IMR-90 (cell line): ENCODE measurements at regions not wholly inside any gene's neighbourhood (a gene's known extent, or its start where the extent isn't known, plus 50 kb on each side); places are given as distances from the start of the nearest gene placed in this dataset.

Source experiments
- ATAC-seq: fragments of 200-7000 bp; cut with Tn5 transposase; 2 replicates; pipeline ENCODE4 v1.9.1; 2020; ENCODE audit warnings: low read depth, mild to moderate bottlenecking, moderate library complexity
- BruUV-seq: library from RNA; stranded (reverse); fragments of 400-500 nt; replicated peaks from 2 replicates; lab custom pipeline; 2021; lab: Mats Ljungman, UMichigan
- CTCF ChIA-PET: fragments of 300-600 bp; formaldehyde crosslinking; extraction: SDS; loops from one replicate; lab custom pipeline; 2021; ENCODE audit warnings: antibody characterized with exemption; lab: Yijun Ruan, JAX
- POLR2A ChIA-PET: fragments of 300-600 bp; sonication (Branson Sonifier 250); formaldehyde crosslinking; loops from one replicate; lab custom pipeline; 2022; ENCODE audit warnings: antibody characterized with exemption; ENCODE audit not compliant: unreplicated experiment; lab: Charles Lee
- DNase-seq: peaks from one replicate; pipeline ENCODE4 v3.0.0; 2013
- H2AFZ ChIP-seq: replicated peaks from 2 replicates; pipeline ENCODE3; 2013; ENCODE audit warnings: low read length, mild to moderate bottlenecking; ENCODE audit not compliant: poor library complexity
- H2AK5ac ChIP-seq: 2 replicates; pipeline ENCODE4 v1.6.1; 2013; ENCODE audit warnings: low read depth, low read length, inconsistent platforms
- H2AK9ac ChIP-seq: replicated peaks from 2 replicates; pipeline ENCODE3; 2013; ENCODE audit warnings: mild to moderate bottlenecking, low read depth, low read length, moderate library complexity; ENCODE audit not compliant: poor library complexity
- H2BK120ac ChIP-seq: 2 replicates; pipeline ENCODE4 v1.6.1; 2013; ENCODE audit warnings: low read depth, low read length, inconsistent platforms
- H2BK15ac ChIP-seq: 3 replicates; pipeline ENCODE4 v1.6.1; 2013; ENCODE audit warnings: low read depth, low read length, inconsistent platforms
- H2BK20ac ChIP-seq: 2 replicates; pipeline ENCODE4 v1.6.1; 2013; ENCODE audit warnings: low read depth, mild to moderate bottlenecking, inconsistent platforms, low read length, moderate library complexity
- H2BK5ac ChIP-seq: 2 replicates; pipeline ENCODE4 v1.6.1; 2013; ENCODE audit warnings: mild to moderate bottlenecking, low read depth, low read length, inconsistent platforms; ENCODE audit not compliant: poor library complexity, severe bottlenecking
- H3K14ac ChIP-seq: replicated peaks from 2 replicates; pipeline ENCODE4 v1.6.1; 2013; ENCODE audit warnings: low read depth, low read length, inconsistent platforms
- H3K18ac ChIP-seq: 2 replicates; pipeline ENCODE4 v1.6.1; 2013; ENCODE audit warnings: low read depth, low read length, control low read depth
- H3K23ac ChIP-seq: 2 replicates; pipeline ENCODE4 v1.6.1; 2013; ENCODE audit warnings: low read depth, low read length, inconsistent platforms
- H3K27ac ChIP-seq: 2 replicates; pipeline ENCODE4 v1.5.1; 2013; ENCODE audit warnings: mild to moderate bottlenecking, control low read depth, low read length; ENCODE audit not compliant: insufficient read depth
- H3K27me3 ChIP-seq: 2 replicates; pipeline ENCODE4 v1.6.1; 2013; ENCODE audit warnings: low read length; ENCODE audit not compliant: control insufficient read depth, insufficient read depth
- H3K36me3 ChIP-seq: 2 replicates; pipeline ENCODE4 v1.6.1; 2013; ENCODE audit warnings: low read length, mixed read lengths; ENCODE audit not compliant: control insufficient read depth, insufficient read depth
- H3K4ac ChIP-seq: 2 replicates; pipeline ENCODE4 v1.6.1; 2013; ENCODE audit warnings: low read depth, low read length, inconsistent platforms
- H3K4me1 ChIP-seq: 2 replicates; pipeline ENCODE4 v1.6.1; 2013; ENCODE audit warnings: low read length, mixed read lengths; ENCODE audit not compliant: control insufficient read depth, insufficient read depth
- H3K4me2 ChIP-seq: 2 replicates; pipeline ENCODE4 v1.6.1; 2013; ENCODE audit warnings: low read depth, mild to moderate bottlenecking, control low read depth, low read length, moderate library complexity
- H3K4me3 ChIP-seq: 2 replicates; pipeline ENCODE4 v1.5.1; 2013; ENCODE audit warnings: low read depth, mild to moderate bottlenecking, control low read depth, low read length, moderate library complexity; ENCODE audit not compliant: insufficient read depth
- H3K56ac ChIP-seq: 2 replicates; pipeline ENCODE4 v1.6.1; 2013; ENCODE audit warnings: low read length, inconsistent platforms; ENCODE audit not compliant: insufficient read depth; ENCODE audit errors: extremely low read depth
- H3K79me1 ChIP-seq, 2 experiments: 2 replicates each; pipeline ENCODE4 v1.6.1; 2013; ENCODE audit warnings: low read length in 2 of 2, inconsistent platforms in 1 of 2, low read depth in 1 of 2
- H3K9ac ChIP-seq: 2 replicates; pipeline ENCODE4 v1.6.1; 2013; ENCODE audit warnings: low read depth, low read length, control low read depth
- H3K9me1 ChIP-seq: 2 replicates; pipeline ENCODE4 v1.6.1; 2013; ENCODE audit warnings: low read length, inconsistent platforms; ENCODE audit not compliant: insufficient read depth
- H3K9me3 ChIP-seq: 2 replicates; pipeline ENCODE4 v1.6.1; 2013; ENCODE audit warnings: low read length; ENCODE audit not compliant: control insufficient read depth, insufficient read depth
- H4K20me1 ChIP-seq: 2 replicates; pipeline ENCODE4 v1.6.1; 2013; ENCODE audit warnings: low read length, inconsistent platforms; ENCODE audit not compliant: insufficient read depth
- H4K5ac ChIP-seq: 2 replicates; pipeline ENCODE4 v1.6.1; 2013; ENCODE audit warnings: mild to moderate bottlenecking, low read depth, low read length, control low read depth
- H4K8ac ChIP-seq, 2 experiments: 2 replicates each; pipeline ENCODE4 v1.6.1; 2013; ENCODE audit warnings: low read depth in 2 of 2, low read length in 2 of 2, control low read depth in 1 of 2, inconsistent platforms in 1 of 2
- H4K91ac ChIP-seq: 2 replicates; pipeline ENCODE4 v1.6.1; 2013; ENCODE audit warnings: low read depth, low read length, inconsistent platforms; ENCODE audit not compliant: insufficient read depth
- CHD1 ChIP-seq: IDR thresholded peaks from 2 replicates; pipeline ENCODE4 v1.6.1; 2012; ENCODE audit warnings: low read depth, low read length, improper control_type of control experiment
- WGBS, 2 experiments: methylation state at CpG; one replicate each; pipeline versions ENCODE4 v1.1.5 to v1.1.7; 2013; ENCODE audit warnings: missing lambda C conversion rate in 2 of 2; ENCODE audit not compliant: insufficient read length in 1 of 2; ENCODE audit errors: extremely low coverage in 2 of 2; 5-methylcytosine and 5-hydroxymethylcytosine counted together
- dilution Hi-C: fragments of 300-500 bp; cut with HindIII; formaldehyde crosslinking; loops from one replicate; pipeline ENCODE4 v1.14.3; 2018; ENCODE audit warnings: low sequenced_read_pairs; ENCODE audit not compliant: unreplicated experiment
- in situ Hi-C: fragments of 300-500 bp; cut with MboI; formaldehyde crosslinking; loops from 3 replicates; pipeline ENCODE4 v1.14.3; 2019; ENCODE audit warnings: low sequenced_read_pairs, inconsistent platforms, mixed read lengths
- intact Hi-C: fragments of 100-400 bp; cut with micrococcal nuclease; formaldehyde crosslinking; loops from 2 replicates; pipeline ENCODE4 v1.10.0; 2022
- TF ChIP-seq, protein P1 (sequence below): fragments of 150-350 bp; IDR thresholded peaks from 2 replicates; pipeline ENCODE4 v1.6.1; 2016; ENCODE audit warnings: low read depth, mild to moderate bottlenecking, low read length, moderate library complexity, borderline replicate concordance
- TF ChIP-seq, protein P2 (sequence below): conservative IDR thresholded peaks from 2 replicates; pipeline ENCODE4 v1.5.1; 2012; ENCODE audit warnings: mild to moderate bottlenecking, low read depth, low read length, improper control_type of control experiment

GRCh38 chr4:125904802-125905201, 590.0 kb downstream of the FAT4 start:
- Histone ChIP-seq H3K79me1 (no peaks in the 10 kb centered on the region), H2AFZ (no peak overlapping the region), H3K4me3 (no peak overlapping the region), H4K20me1 (no peaks in the 10 kb centered on the region), H3K18ac (no peak overlapping the region), H2AK5ac (no peak overlapping the region), H3K9me1 (no peaks in the 10 kb centered on the region), H2BK15ac (no peak overlapping the region), H2BK120ac (no peak overlapping the region), H2AK9ac (no peak overlapping the region), H3K27ac (no peak overlapping the region), H2BK20ac (no peak overlapping the region), H3K56ac (no peak overlapping the region), H3K4ac (no peak overlapping the region), H3K27me3 (no peaks in the 10 kb centered on the region), H3K4me1 (no peaks in the 10 kb centered on the region), H4K91ac (no peak overlapping the region), H3K23ac (no peak overlapping the region), H3K9ac (no peak overlapping the region), H4K8ac (no peak overlapping the region), H3K4me2 (no peak overlapping the region), H4K5ac (no peak overlapping the region), H3K14ac (no peak overlapping the region), H3K36me3 (no peaks in the 10 kb centered on the region), H2BK5ac (no peak overlapping the region), H3K9me3 (peaks cover 2% of the 10 kb centered on the region)
- no TSS peak for BruUV-seq
- CTCF ChIA-PET: no interaction called here
- WGBS, 2 experiments: no CpG with 5 or more reads among the region's 1 CpG
- in situ Hi-C loops (no loop called here), dilution Hi-C loops (no loop called here), intact Hi-C loops (no loop called here)
- ATAC-seq: no peak
- POLR2A ChIA-PET: no interaction called here
- DNase-seq: no peak
- TF ChIP-seq, protein P1, sequence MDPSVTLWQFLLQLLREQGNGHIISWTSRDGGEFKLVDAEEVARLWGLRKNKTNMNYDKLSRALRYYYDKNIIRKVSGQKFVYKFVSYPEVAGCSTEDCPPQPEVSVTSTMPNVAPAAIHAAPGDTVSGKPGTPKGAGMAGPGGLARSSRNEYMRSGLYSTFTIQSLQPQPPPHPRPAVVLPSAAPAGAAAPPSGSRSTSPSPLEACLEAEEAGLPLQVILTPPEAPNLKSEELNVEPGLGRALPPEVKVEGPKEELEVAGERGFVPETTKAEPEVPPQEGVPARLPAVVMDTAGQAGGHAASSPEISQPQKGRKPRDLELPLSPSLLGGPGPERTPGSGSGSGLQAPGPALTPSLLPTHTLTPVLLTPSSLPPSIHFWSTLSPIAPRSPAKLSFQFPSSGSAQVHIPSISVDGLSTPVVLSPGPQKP: no peak
- no peak for TF ChIP-seq CHD1
- TF ChIP-seq, protein P2, sequence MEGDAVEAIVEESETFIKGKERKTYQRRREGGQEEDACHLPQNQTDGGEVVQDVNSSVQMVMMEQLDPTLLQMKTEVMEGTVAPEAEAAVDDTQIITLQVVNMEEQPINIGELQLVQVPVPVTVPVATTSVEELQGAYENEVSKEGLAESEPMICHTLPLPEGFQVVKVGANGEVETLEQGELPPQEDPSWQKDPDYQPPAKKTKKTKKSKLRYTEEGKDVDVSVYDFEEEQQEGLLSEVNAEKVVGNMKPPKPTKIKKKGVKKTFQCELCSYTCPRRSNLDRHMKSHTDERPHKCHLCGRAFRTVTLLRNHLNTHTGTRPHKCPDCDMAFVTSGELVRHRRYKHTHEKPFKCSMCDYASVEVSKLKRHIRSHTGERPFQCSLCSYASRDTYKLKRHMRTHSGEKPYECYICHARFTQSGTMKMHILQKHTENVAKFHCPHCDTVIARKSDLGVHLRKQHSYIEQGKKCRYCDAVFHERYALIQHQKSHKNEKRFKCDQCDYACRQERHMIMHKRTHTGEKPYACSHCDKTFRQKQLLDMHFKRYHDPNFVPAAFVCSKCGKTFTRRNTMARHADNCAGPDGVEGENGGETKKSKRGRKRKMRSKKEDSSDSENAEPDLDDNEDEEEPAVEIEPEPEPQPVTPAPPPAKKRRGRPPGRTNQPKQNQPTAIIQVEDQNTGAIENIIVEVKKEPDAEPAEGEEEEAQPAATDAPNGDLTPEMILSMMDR: no peak
